Left colon (tissue), 2 donors: ENCODE measurements at regions not wholly inside any gene's neighbourhood (a gene's known extent, or its start where the extent isn't known, plus 50 kb on each side); places are given as distances from the start of the nearest gene placed in this dataset.
A peak's percentile ranks its signal among the peaks of the same experiment; 100 is the strongest.

Experiments
- ATAC-seq: fragments of 200-7000 bp; cut with Tn5 transposase; one replicate; pipeline ENCODE4 v1.9.1; 2020; ENCODE audit warnings: mild to moderate bottlenecking, moderate library complexity
- DNase-seq, 2 donors: peaks; one replicate each; pipeline ENCODE4 v3.0.0-alpha.2; 2020
- intact Hi-C, 2 donors: fragments of 100-400 bp; cut with DNase I in 1 of 2; cut with micrococcal nuclease in 1 of 2; formaldehyde crosslinking; loops; one replicate each; pipeline versions ENCODE4 v1.11.2 to v1.14.0; 2022; cut with DNase I, micrococcal nuclease
- donor health status: DM: no; HTN: no; CAD: no.
- donor health status: DM: yes; HTN: yes; CAD: no.

- ATAC-seq = no peak
- no peak for DNase-seq
- intact Hi-C loops = no loop called here
Observed at GRCh38 chrX:39848900-39849299, 248.9 kb downstream of the BCOR start.

GRCh38 chrX:39850209-39850608, 247.5 kb downstream of the BCOR start:
- intact Hi-C loops = no loop called here
- ATAC-seq = peak; percentile 72

GRCh38 chrX:39850630-39851152, 247.1 kb downstream of the BCOR start:
- intact Hi-C loops = no loop called here
- ATAC-seq (no peak), DNase-seq (no peak)

More at GRCh38 chrX:39850209-39850608, 247.5 kb downstream of the BCOR start:
- DNase-seq = no peak

GRCh38 chrX:39851745-39852455, 245.9 kb downstream of the BCOR start:
- ATAC-seq = no peak
- intact Hi-C loops = no loop called here
- DNase-seq = no peak

- ATAC-seq = no peak
- intact Hi-C loops = no loop called here
Observed at GRCh38 chrX:39852491-39852890, 245.3 kb downstream of the BCOR start.

GRCh38 chrX:39853417-39854030, 244.2 kb downstream of the BCOR start:
- intact Hi-C loops = no loop called here
- ATAC-seq (no peak), DNase-seq (no peak)

More at GRCh38 chrX:39852491-39852890, 245.3 kb downstream of the BCOR start:
- no peak for DNase-seq

GRCh38 chrX:39854772-39855747, 242.7 kb downstream of the BCOR start:
- intact Hi-C loops = no loop called here
- peak in 1 of 2 donors; percentile 31 for DNase-seq
- ATAC-seq = peak; percentile 55

- intact Hi-C loops = no loop called here
- peak; percentile 55 to 56 for DNase-seq
- peak; percentile 90 for ATAC-seq
Observed at GRCh38 chrX:39855748-39856129, 242.0 kb downstream of the BCOR start.

- intact Hi-C loops = no loop called here
- DNase-seq (no peak), ATAC-seq (no peak)
Observed at GRCh38 chrX:39856472-39857121, 241.2 kb downstream of the BCOR start.

- ATAC-seq (no peak), DNase-seq (no peak)
- intact Hi-C loops = no loop called here
Observed at GRCh38 chrX:39857780-39858179, 240.0 kb downstream of the BCOR start.

GRCh38 chrX:39859991-39860861, 237.5 kb downstream of the BCOR start:
- ATAC-seq = no peak
- intact Hi-C loops = no loop called here
- peak; percentile 32 to 35 for DNase-seq

- DNase-seq = no peak
- no peak for ATAC-seq
- intact Hi-C loops = no loop called here
Observed at GRCh38 chrX:39862963-39863362, 234.8 kb downstream of the BCOR start.

GRCh38 chrX:39866229-39866628, 231.5 kb downstream of the BCOR start:
- intact Hi-C loops = no loop called here
- peak; percentile 74 for ATAC-seq
- no peak for DNase-seq

GRCh38 chrX:39869846-39870601, 227.7 kb downstream of the BCOR start:
- no peak for DNase-seq
- intact Hi-C loops = no loop called here
- no peak for ATAC-seq

GRCh38 chrX:39871648-39872047, 226.1 kb downstream of the BCOR start:
- intact Hi-C loops = no loop called here
- no peak for DNase-seq
- ATAC-seq = no peak

- no peak for DNase-seq
- ATAC-seq = no peak
- intact Hi-C loops = no loop called here
Observed at GRCh38 chrX:39873117-39873516, 224.6 kb downstream of the BCOR start.

- DNase-seq (no peak), ATAC-seq (no peak)
- intact Hi-C loops = no loop called here
Observed at GRCh38 chrX:39874202-39874816, 223.4 kb downstream of the BCOR start.
